ENCODE measurements at regions not wholly inside any gene's neighbourhood (a gene's known extent, or its start where the extent isn't known, plus 50 kb on each side); places are given as distances from the start of the nearest gene placed in this dataset.
"Not testable (repeated sequence)": the region's sequence is repeated elsewhere in the genome, so short reads cannot be mapped to it uniquely, and the experiment has no call there.

GRCh38 chr11:49377978-49378377 is 169.6 kb upstream of the FOLH1 start:
- no peaks in the 10 kb centered on the region for H3K4me1 Mint-ChIP-seq
- DNase-seq = no peak

GRCh38 chr11:49373866-49374265 is 165.5 kb upstream of the FOLH1 start:
- H3K36me3 Mint-ChIP-seq (ENCODE audit: low read depth); H3K27me3 Mint-ChIP-seq (ENCODE audit: low read depth, poor library complexity); H3K27ac Mint-ChIP-seq; H3K4me1 Mint-ChIP-seq; H3K4me3 Mint-ChIP-seq; DNase-seq: not testable (repeated sequence)
- H3K9me3 Mint-ChIP-seq = peaks cover 13% of the 10 kb centered on the region

More at GRCh38 chr11:49377978-49378377, 169.6 kb upstream of the FOLH1 start:
- Mint-ChIP-seq H3K9me3 (peaks cover 15% of the 10 kb centered on the region), H3K36me3 (ENCODE audit: low read depth) (no peaks in the 10 kb centered on the region), H3K27ac (no peak overlapping the region), H3K4me3 (no peak overlapping the region), H3K27me3 (ENCODE audit: low read depth, poor library complexity) (no peaks in the 10 kb centered on the region)
- TF ChIP-seq CTCF (IDR thresholded peaks at IDR 0.05) = no peak

GRCh38 chr11:49373385-49373784 is 165.0 kb upstream of the FOLH1 start:
- not testable (repeated sequence) for H3K36me3 Mint-ChIP-seq (ENCODE audit: low read depth); H3K4me1 Mint-ChIP-seq; H3K27me3 Mint-ChIP-seq (ENCODE audit: low read depth, poor library complexity); H3K4me3 Mint-ChIP-seq; H3K27ac Mint-ChIP-seq; DNase-seq
- H3K9me3 Mint-ChIP-seq = peaks cover 13% of the 10 kb centered on the region

- not testable (repeated sequence) for H3K27me3 Mint-ChIP-seq (ENCODE audit: low read depth, poor library complexity); DNase-seq; H3K27ac Mint-ChIP-seq; H3K36me3 Mint-ChIP-seq (ENCODE audit: low read depth); H3K4me1 Mint-ChIP-seq; H3K4me3 Mint-ChIP-seq
- H3K9me3 Mint-ChIP-seq = peaks cover 17% of the 10 kb centered on the region
Observed at GRCh38 chr11:49372137-49372536, 163.7 kb upstream of the FOLH1 start.

GRCh38 chr11:49368556-49368955 is 160.2 kb upstream of the FOLH1 start:
- not testable (repeated sequence) for H3K27me3 Mint-ChIP-seq (ENCODE audit: low read depth, poor library complexity); H3K36me3 Mint-ChIP-seq (ENCODE audit: low read depth); DNase-seq; H3K27ac Mint-ChIP-seq; H3K4me1 Mint-ChIP-seq; H3K4me3 Mint-ChIP-seq
- peaks cover 16% of the 10 kb centered on the region for H3K9me3 Mint-ChIP-seq

GRCh38 chr11:49365375-49365774 is 157.0 kb upstream of the FOLH1 start:
- not testable (repeated sequence) for DNase-seq; H3K27me3 Mint-ChIP-seq (ENCODE audit: low read depth, poor library complexity); H3K4me3 Mint-ChIP-seq; H3K4me1 Mint-ChIP-seq; H3K36me3 Mint-ChIP-seq (ENCODE audit: low read depth); H3K27ac Mint-ChIP-seq
- peaks cover 28% of the 10 kb centered on the region for H3K9me3 Mint-ChIP-seq

GRCh38 chr11:49362994-49363393 is 154.6 kb upstream of the FOLH1 start:
- not testable (repeated sequence) for H3K36me3 Mint-ChIP-seq (ENCODE audit: low read depth); H3K27me3 Mint-ChIP-seq (ENCODE audit: low read depth, poor library complexity); DNase-seq; H3K27ac Mint-ChIP-seq; H3K4me1 Mint-ChIP-seq; H3K4me3 Mint-ChIP-seq
- peaks cover 35% of the 10 kb centered on the region for H3K9me3 Mint-ChIP-seq

- DNase-seq; H3K27me3 Mint-ChIP-seq (ENCODE audit: low read depth, poor library complexity); H3K27ac Mint-ChIP-seq; H3K4me1 Mint-ChIP-seq; H3K4me3 Mint-ChIP-seq; H3K36me3 Mint-ChIP-seq (ENCODE audit: low read depth): not testable (repeated sequence)
- H3K9me3 Mint-ChIP-seq = peaks cover 36% of the 10 kb centered on the region
Observed at GRCh38 chr11:49354536-49354935, 146.1 kb upstream of the FOLH1 start.

- H3K27ac Mint-ChIP-seq; H3K27me3 Mint-ChIP-seq (ENCODE audit: low read depth, poor library complexity); H3K36me3 Mint-ChIP-seq (ENCODE audit: low read depth); H3K4me3 Mint-ChIP-seq; DNase-seq; H3K4me1 Mint-ChIP-seq: not testable (repeated sequence)
- H3K9me3 Mint-ChIP-seq = peaks cover 32% of the 10 kb centered on the region
Observed at GRCh38 chr11:49352868-49353267, 144.5 kb upstream of the FOLH1 start.

GRCh38 chr11:49346627-49347026 is 138.2 kb upstream of the FOLH1 start:
- not testable (repeated sequence) for H3K4me3 Mint-ChIP-seq; H3K36me3 Mint-ChIP-seq (ENCODE audit: low read depth); H3K4me1 Mint-ChIP-seq; DNase-seq; H3K27me3 Mint-ChIP-seq (ENCODE audit: low read depth, poor library complexity); H3K27ac Mint-ChIP-seq
- H3K9me3 Mint-ChIP-seq = peaks cover 14% of the 10 kb centered on the region

- not testable (repeated sequence) for H3K4me3 Mint-ChIP-seq; H3K4me1 Mint-ChIP-seq; H3K27ac Mint-ChIP-seq; H3K36me3 Mint-ChIP-seq (ENCODE audit: low read depth); DNase-seq; H3K27me3 Mint-ChIP-seq (ENCODE audit: low read depth, poor library complexity)
- H3K9me3 Mint-ChIP-seq = peaks cover 27% of the 10 kb centered on the region
Observed at GRCh38 chr11:49328485-49329186, 120.2 kb upstream of the FOLH1 start.

- H3K9me3 Mint-ChIP-seq = peaks cover 21% of the 10 kb centered on the region
- H3K4me1 Mint-ChIP-seq; H3K27ac Mint-ChIP-seq; H3K27me3 Mint-ChIP-seq (ENCODE audit: low read depth, poor library complexity); H3K36me3 Mint-ChIP-seq (ENCODE audit: low read depth); DNase-seq; H3K4me3 Mint-ChIP-seq: not testable (repeated sequence)
Observed at GRCh38 chr11:49327766-49328165, 119.4 kb upstream of the FOLH1 start.

GRCh38 chr11:49326651-49327050 is 118.2 kb upstream of the FOLH1 start:
- not testable (repeated sequence) for H3K4me1 Mint-ChIP-seq; H3K27me3 Mint-ChIP-seq (ENCODE audit: low read depth, poor library complexity); H3K36me3 Mint-ChIP-seq (ENCODE audit: low read depth); H3K4me3 Mint-ChIP-seq; H3K27ac Mint-ChIP-seq; DNase-seq
- peaks cover 21% of the 10 kb centered on the region for H3K9me3 Mint-ChIP-seq
